ENCODE measurements at regions not wholly inside any gene's neighbourhood (a gene's known extent, or its start where the extent isn't known, plus 50 kb on each side); places are given as distances from the start of the nearest gene placed in this dataset.

DNA sequence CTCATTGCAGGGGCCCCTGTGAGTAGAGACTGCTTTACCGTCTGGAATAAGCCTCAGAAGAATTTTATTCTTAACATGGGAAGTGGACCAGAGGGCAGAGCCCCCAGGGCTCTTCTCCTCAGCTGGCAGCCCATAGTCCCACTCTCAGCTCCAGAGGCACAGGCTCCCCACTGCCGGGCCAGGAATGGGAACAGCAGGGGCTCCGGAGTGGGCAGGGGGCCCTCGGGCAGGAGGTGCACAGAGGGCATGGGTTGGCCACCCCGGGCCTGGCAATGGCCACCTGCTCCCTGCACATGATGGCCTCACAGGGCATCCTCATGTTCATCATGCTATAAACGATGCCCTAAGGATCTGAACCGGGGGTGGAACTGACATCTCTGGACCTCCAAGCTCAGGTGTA is 1469.7 kb downstream of the BRD1 start:
- Mint-ChIP-seq H3K9me3 (peaks cover 39% of the 10 kb centered on the region), H3K4me1 (ENCODE audit: low read depth) (no peaks in the 10 kb centered on the region)
- TF ChIP-seq, protein P1, sequence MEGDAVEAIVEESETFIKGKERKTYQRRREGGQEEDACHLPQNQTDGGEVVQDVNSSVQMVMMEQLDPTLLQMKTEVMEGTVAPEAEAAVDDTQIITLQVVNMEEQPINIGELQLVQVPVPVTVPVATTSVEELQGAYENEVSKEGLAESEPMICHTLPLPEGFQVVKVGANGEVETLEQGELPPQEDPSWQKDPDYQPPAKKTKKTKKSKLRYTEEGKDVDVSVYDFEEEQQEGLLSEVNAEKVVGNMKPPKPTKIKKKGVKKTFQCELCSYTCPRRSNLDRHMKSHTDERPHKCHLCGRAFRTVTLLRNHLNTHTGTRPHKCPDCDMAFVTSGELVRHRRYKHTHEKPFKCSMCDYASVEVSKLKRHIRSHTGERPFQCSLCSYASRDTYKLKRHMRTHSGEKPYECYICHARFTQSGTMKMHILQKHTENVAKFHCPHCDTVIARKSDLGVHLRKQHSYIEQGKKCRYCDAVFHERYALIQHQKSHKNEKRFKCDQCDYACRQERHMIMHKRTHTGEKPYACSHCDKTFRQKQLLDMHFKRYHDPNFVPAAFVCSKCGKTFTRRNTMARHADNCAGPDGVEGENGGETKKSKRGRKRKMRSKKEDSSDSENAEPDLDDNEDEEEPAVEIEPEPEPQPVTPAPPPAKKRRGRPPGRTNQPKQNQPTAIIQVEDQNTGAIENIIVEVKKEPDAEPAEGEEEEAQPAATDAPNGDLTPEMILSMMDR (IDR thresholded peaks at IDR 0.05): no peak

DNA sequence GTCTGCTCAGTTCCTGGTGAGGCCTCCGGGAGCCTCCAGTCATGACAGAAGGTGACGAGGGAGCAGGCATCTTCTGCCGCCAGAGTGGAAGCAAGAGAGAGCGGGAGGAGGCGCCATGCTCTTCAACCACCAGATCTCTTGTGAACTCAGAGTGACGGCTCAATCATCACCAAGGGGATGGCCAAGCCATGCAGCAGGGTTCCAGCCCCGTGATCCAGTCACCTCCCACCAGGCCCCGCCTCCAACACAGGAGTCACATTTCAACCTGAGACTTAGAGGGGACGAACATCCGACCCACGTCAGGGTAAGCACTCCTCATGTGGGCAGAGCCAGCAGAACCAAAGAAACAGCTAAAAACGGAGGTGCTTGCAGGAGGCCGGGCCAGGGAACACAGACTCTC is 1470.5 kb downstream of the BRD1 start:
- Mint-ChIP-seq H3K36me3 (ENCODE audit: low read depth) (peaks cover 6% of the 10 kb centered on the region; the same call in 1 of the 2 replicates), H3K9me3 (peaks cover 44% of the 10 kb centered on the region), H3K27me3 (ENCODE audit: insufficient read depth) (no peaks in the 10 kb centered on the region), H3K4me1 (ENCODE audit: low read depth) (no peaks in the 10 kb centered on the region), H3K4me3 (no peak overlapping the region), H3K27ac (no peak overlapping the region)
- TF ChIP-seq, protein P1 (IDR thresholded peaks at IDR 0.05): no peak
- no peak for DNase-seq

More for the DNA sequence above, 1469.7 kb downstream of the BRD1 start:
- H3K4me3 Mint-ChIP-seq: no peak overlapping the region
- DNase-seq: no peak
- no peaks in the 10 kb centered on the region for H3K27me3 Mint-ChIP-seq (ENCODE audit: insufficient read depth)
- H3K36me3 Mint-ChIP-seq (ENCODE audit: low read depth): peaks cover 6% of the 10 kb centered on the region; the same call in 1 of the 2 replicates
- H3K27ac Mint-ChIP-seq: no peak overlapping the region

DNA sequence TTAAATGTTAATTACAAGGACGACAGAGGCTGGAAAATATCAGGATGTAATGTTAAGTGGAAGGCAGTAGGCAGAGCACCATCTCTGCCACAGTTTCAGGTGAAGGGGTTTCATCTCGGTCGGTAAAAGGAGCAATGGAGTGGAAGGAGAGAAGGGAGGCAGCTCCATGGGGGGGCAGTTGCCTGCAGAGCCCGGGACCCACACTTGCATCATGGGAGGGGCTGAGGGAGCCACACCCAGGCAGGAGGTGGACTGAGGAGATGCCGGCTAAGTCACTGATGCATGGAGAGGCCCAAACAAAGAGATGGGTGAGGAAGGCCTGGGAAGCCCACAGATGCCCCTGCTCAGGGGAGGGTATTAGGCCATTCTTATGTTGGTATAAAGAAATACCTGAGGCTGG is 1470.9 kb downstream of the BRD1 start:
- Mint-ChIP-seq H3K9me3 (peaks cover 47% of the 10 kb centered on the region), H3K4me3 (no peak overlapping the region), H3K4me1 (ENCODE audit: low read depth) (no peaks in the 10 kb centered on the region), H3K36me3 (ENCODE audit: low read depth) (peaks cover 6% of the 10 kb centered on the region; the same call in 1 of the 2 replicates), H3K27me3 (ENCODE audit: insufficient read depth) (no peaks in the 10 kb centered on the region), H3K27ac (no peak overlapping the region)
- no peak for DNase-seq
- TF ChIP-seq, protein P1 (IDR thresholded peaks at IDR 0.05): no peak

DNA sequence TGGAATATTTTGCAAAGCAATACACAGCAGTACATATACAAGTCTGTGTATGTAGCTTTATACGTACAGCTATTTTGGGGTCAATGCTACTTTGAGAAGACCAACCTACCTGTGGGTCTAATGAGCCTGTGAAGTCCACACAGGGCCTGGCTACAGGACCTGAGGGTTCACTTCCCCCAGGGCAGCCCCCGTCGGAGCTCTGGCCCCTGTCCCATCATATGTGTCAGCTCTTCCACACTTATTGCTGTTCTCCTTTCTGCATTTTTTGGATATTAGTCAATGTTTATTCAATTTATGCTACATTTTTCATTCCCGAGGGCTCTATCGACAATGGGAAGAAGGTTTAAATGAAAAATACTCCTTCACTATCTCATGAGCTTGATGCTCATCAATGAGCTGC is 1473.6 kb downstream of the BRD1 start:
- Mint-ChIP-seq H3K27me3 (ENCODE audit: insufficient read depth) (no peaks in the 10 kb centered on the region; the same call in 1 of the 2 replicates), H3K4me1 (ENCODE audit: low read depth) (no peaks in the 10 kb centered on the region), H3K36me3 (ENCODE audit: low read depth) (peaks cover 6% of the 10 kb centered on the region; the same call in 1 of the 2 replicates), H3K9me3 (peaks cover 59% of the 10 kb centered on the region), H3K4me3 (no peak overlapping the region), H3K27ac (no peak overlapping the region)
- TF ChIP-seq, protein P1 (IDR thresholded peaks at IDR 0.05): no peak
- no peak for DNase-seq

DNA sequence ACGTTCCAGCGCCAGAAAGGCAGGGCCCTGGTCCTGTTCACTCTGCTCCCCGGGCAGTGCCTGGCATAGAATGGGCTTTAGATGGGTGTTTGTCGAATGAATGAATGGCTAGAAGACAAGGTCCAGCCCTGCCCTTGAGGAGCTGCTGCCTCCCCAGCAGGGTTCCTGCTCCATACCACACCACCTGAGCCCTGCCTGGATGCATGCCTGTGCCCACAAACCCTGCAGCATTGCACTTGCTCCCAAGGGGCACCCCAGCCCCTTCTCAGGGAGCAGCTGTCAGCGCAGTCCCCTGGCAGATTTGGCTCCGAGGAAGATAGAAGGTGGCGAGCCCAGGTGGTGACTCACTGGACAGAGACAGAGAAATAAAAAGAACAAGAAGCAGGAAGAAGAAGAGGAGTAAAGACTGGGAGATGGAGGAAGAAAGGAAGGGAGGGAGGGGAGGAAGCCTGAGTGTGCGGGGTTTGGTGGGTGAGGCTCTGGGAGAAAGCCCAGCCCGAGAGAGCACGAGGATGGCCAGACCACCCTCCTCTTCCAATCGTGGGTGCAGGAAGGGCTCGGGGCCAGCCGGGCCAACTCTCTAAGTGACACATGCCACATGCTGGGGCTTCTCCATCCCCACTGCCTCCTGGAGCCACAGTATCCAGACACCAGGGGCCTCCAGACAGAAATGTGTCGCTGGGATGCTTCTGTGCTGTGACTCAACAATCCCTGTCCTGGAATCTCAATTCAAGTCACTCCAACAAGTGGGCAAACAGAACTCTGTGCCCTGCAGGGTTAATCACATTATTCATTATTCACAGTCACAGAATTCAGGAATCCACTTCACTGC is 1474.3 kb downstream of the BRD1 start:
- H3K36me3 Mint-ChIP-seq (ENCODE audit: low read depth): peaks cover 6% of the 10 kb centered on the region; the same call in 1 of the 2 replicates
- no peak overlapping the region for H3K27ac Mint-ChIP-seq
- no peak overlapping the region for H3K4me3 Mint-ChIP-seq
- H3K9me3 Mint-ChIP-seq: peaks cover 55% of the 10 kb centered on the region
- H3K27me3 Mint-ChIP-seq (ENCODE audit: insufficient read depth): no peaks in the 10 kb centered on the region; the same call in 1 of the 2 replicates
- DNase-seq: no peak
- H3K4me1 Mint-ChIP-seq (ENCODE audit: low read depth): no peaks in the 10 kb centered on the region
- TF ChIP-seq, protein P1 (IDR thresholded peaks at IDR 0.05): no peak
